Spleen (tissue), 11 donors: ENCODE measurements at regions not wholly inside any gene's neighbourhood (a gene's known extent, or its start where the extent isn't known, plus 50 kb on each side); places are given as distances from the start of the nearest gene placed in this dataset.

ENCODE experiments used
- DNase-seq: peaks from one replicate; pipeline ENCODE4 v3.0.0-alpha.2; 2020
- H3K27ac ChIP-seq, 8 donors: fragments of 200-600 bp; sonication (generic) in 7 of 8; 1 replicate in 4 of 8; 2 replicates in 4 of 8; pipeline versions ENCODE4 v1.5.0 to v1.8.0; 2016 to 2021; ENCODE audit warnings: inconsistent platforms in 4 of 8, mild to moderate bottlenecking in 4 of 8, moderate library complexity in 1 of 8
- H3K27me3 ChIP-seq, 7 donors: fragments of 200-600 bp; sonication (generic) in 6 of 7; replicated peaks in 1 of 7; 1 replicate in 4 of 7; 2 replicates in 3 of 7; pipeline versions ENCODE4 v1.5.0 to v1.8.0; 2016 to 2021; ENCODE audit warnings: inconsistent platforms in 3 of 7, mild to moderate bottlenecking in 1 of 7
- H3K36me3 ChIP-seq, 6 donors: fragments of 200-600 bp; sonication (generic) in 5 of 6; 1 replicate in 4 of 6; 2 replicates in 2 of 6; pipeline versions ENCODE4 v1.5.0 to v1.8.0; 2016 to 2021; ENCODE audit warnings: inconsistent platforms in 2 of 6
- H3K4me1 ChIP-seq, 6 donors: fragments of 200-600 bp; sonication (generic) in 5 of 6; 1 replicate in 3 of 6; 2 replicates in 3 of 6; pipeline versions ENCODE4 v1.5.0 to v1.8.0; 2016 to 2021; ENCODE audit warnings: inconsistent platforms in 3 of 6
- H3K4me3 ChIP-seq, 8 donors: fragments of 200-600 bp; sonication (generic) in 7 of 8; 1 replicate in 4 of 8; 2 replicates in 4 of 8; pipeline versions ENCODE4 v1.5.0 to v1.8.0; 2016 to 2021; ENCODE audit warnings: inconsistent platforms in 4 of 8, mild to moderate bottlenecking in 4 of 8, moderate library complexity in 2 of 8
- H3K9me3 ChIP-seq, 8 donors: fragments of 200-600 bp; sonication (generic) in 7 of 8; 1 replicate in 4 of 8; 2 replicates in 4 of 8; pipeline versions ENCODE4 v1.5.0 to v1.8.0; 2016 to 2021; ENCODE audit warnings: inconsistent platforms in 4 of 8
- POLR2A ChIP-seq, 3 donors: fragments of 450-650 bp; IDR thresholded peaks; one replicate each; pipeline ENCODE4 v1.5.1; 2017; ENCODE audit warnings: antibody characterized with exemption in 3 of 3, mild to moderate bottlenecking in 1 of 3
- POLR2AphosphoS5 ChIP-seq, 3 donors: sonication (generic); formaldehyde crosslinking; IDR thresholded peaks; one replicate each; pipeline ENCODE4 v1.5.1; 2017; ENCODE audit warnings: antibody characterized with exemption in 3 of 3
- WGBS, 5 donors: extraction: QIAGEN DNeasy Blood & Tissue Kit in 3 of 5; methylation state at CpG; one replicate each; pipeline versions ENCODE4 v1.1.5 to v1.1.7; 2013 to 2018; 5-methylcytosine and 5-hydroxymethylcytosine counted together
- intact Hi-C: fragments of 100-400 bp; cut with DNase I; formaldehyde crosslinking; loops from one replicate; pipeline ENCODE4 v1.15.0; 2023; ENCODE audit warnings: low total_unique reads
- TF ChIP-seq, protein P1 (sequence below), 11 experiments: fragments of 200-600 bp in 7 of 11; fragments of 450-650 bp in 4 of 11; sonication (generic) in 4 of 11; IDR thresholded peaks in 8 of 11; conservative IDR thresholded peaks in 3 of 11; 1 replicate in 7 of 11; 2 replicates in 4 of 11; pipeline versions ENCODE4 v1.4.0 to v1.8.0; 2016 to 2021; ENCODE audit warnings: antibody characterized with exemption in 11 of 11, inconsistent platforms in 4 of 11, mild to moderate bottlenecking in 1 of 11
- donor health status: healthy with polysubstance abuse.
- donor health status: DM: no; HTN: no; CAD: no; lungs with moderate emphysema.
- donor health status: DM: no; HTN: no; CAD: no.
- donor health status: Bipolar disorder and iron deficiency.
- donor health status: healthy.
- donor health status: DM: no; HTN: no; CAD: no.
- donor health status: DM: yes; HTN: yes; CAD: no.

DNA sequence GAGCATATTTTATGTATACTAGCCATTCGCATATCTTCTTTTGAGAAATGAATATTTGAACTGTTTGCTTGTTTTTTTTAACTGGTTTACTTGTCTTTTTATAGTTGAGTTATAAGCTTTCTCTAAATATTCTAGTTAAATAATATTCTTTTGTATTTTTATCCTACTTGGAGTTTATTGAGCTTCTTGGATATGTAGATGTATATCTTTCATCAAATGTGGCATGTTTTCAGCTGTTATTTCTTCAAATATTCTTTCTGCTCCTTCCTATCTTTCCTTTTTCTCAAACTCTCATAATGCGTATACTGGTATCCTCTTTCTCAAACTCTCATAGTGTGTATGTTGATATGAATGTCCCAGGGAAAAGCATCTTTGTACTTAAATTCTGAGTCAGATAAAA is 100.3 kb upstream of the NCKAP5 start:
- Histone ChIP-seq H3K27me3 (no peaks in the 10 kb centered on the region), H3K4me3 (no peak overlapping the region), H3K36me3 (no peaks in the 10 kb centered on the region), H3K4me1 (no peaks in the 10 kb centered on the region), H3K9me3 (peaks cover 0 to 26% (median 17%) of the 10 kb centered on the region in 8 donors), H3K27ac (no peak overlapping the region)
- 90 to 98% (median 96%) methylated on average over 2 of the region's 2 CpGs for WGBS, 5 donors
- intact Hi-C loops: no loop called here
- TF ChIP-seq POLR2AphosphoS5 (IDR thresholded peaks at IDR 0.05): no peak
- TF ChIP-seq, protein P1, sequence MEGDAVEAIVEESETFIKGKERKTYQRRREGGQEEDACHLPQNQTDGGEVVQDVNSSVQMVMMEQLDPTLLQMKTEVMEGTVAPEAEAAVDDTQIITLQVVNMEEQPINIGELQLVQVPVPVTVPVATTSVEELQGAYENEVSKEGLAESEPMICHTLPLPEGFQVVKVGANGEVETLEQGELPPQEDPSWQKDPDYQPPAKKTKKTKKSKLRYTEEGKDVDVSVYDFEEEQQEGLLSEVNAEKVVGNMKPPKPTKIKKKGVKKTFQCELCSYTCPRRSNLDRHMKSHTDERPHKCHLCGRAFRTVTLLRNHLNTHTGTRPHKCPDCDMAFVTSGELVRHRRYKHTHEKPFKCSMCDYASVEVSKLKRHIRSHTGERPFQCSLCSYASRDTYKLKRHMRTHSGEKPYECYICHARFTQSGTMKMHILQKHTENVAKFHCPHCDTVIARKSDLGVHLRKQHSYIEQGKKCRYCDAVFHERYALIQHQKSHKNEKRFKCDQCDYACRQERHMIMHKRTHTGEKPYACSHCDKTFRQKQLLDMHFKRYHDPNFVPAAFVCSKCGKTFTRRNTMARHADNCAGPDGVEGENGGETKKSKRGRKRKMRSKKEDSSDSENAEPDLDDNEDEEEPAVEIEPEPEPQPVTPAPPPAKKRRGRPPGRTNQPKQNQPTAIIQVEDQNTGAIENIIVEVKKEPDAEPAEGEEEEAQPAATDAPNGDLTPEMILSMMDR (IDR thresholded peaks at IDR 0.05 in 8 of 11, conservative IDR thresholded peaks at IDR 0.05 in 3 of 11): no peak
- no peak for TF ChIP-seq POLR2A (IDR thresholded peaks at IDR 0.05)
- no peak for DNase-seq

- no peak overlapping the region for H3K4me3 ChIP-seq
- peaks cover 0 to 16% (median 10%) of the 10 kb centered on the region in 8 donors for H3K9me3 ChIP-seq
- WGBS, 5 donors: 78 to 84% (median 78%) methylated on average over 6 of the region's 6 CpGs
- intact Hi-C loops: no loop called here
- no peak for DNase-seq
- no peaks in the 10 kb centered on the region for H3K27me3 ChIP-seq
- H3K4me1 ChIP-seq: no peaks in the 10 kb centered on the region
- TF ChIP-seq POLR2A (IDR thresholded peaks at IDR 0.05): no peak
- TF ChIP-seq, protein P1 (IDR thresholded peaks at IDR 0.05 in 8 of 11, conservative IDR thresholded peaks at IDR 0.05 in 3 of 11): no peak
- no peak for TF ChIP-seq POLR2AphosphoS5 (IDR thresholded peaks at IDR 0.05)
- H3K27ac ChIP-seq: no peak overlapping the region
- no peaks in the 10 kb centered on the region for H3K36me3 ChIP-seq
Measured at GRCh38 chr2:133673305-133673905, 105.1 kb upstream of the NCKAP5 start.

GRCh38 chr2:133674066-133674432 is 105.8 kb upstream of the NCKAP5 start:
- H3K36me3 ChIP-seq: no peaks in the 10 kb centered on the region
- no peak overlapping the region for H3K4me3 ChIP-seq
- H3K27ac ChIP-seq: no peak overlapping the region

More at GRCh38 chr2:133674066-133674432, 105.8 kb upstream of the NCKAP5 start:
- Histone ChIP-seq H3K27me3 (no peaks in the 10 kb centered on the region), H3K9me3 (peaks cover 0 to 9% (median 4%) of the 10 kb centered on the region in 8 donors), H3K4me1 (no peaks in the 10 kb centered on the region)
- no peak for TF ChIP-seq POLR2AphosphoS5 (IDR thresholded peaks at IDR 0.05)
- TF ChIP-seq, protein P1 (IDR thresholded peaks at IDR 0.05 in 8 of 11, conservative IDR thresholded peaks at IDR 0.05 in 3 of 11): no peak
- no peak for TF ChIP-seq POLR2A (IDR thresholded peaks at IDR 0.05)
- intact Hi-C loops: no loop called here
- WGBS, 5 donors: 84 to 88% (median 86%) methylated on average over 4 of the region's 4 CpGs
- DNase-seq: no peak
